Breast epithelium (tissue), 3 donors: ENCODE measurements at regions not wholly inside any gene's neighbourhood (a gene's known extent, or its start where the extent isn't known, plus 50 kb on each side); places are given as distances from the start of the nearest gene placed in this dataset.

ENCODE experiments used
- POLR2A ChIP-seq: fragments of 450-650 bp; IDR thresholded peaks from one replicate; pipeline ENCODE4 v1.6.1; 2016; ENCODE audit warnings: antibody characterized with exemption, mild to moderate bottlenecking, moderate library complexity
- POLR2AphosphoS5 ChIP-seq, 3 donors: sonication (generic); formaldehyde crosslinking; IDR thresholded peaks; one replicate each; pipeline ENCODE4 v1.6.1; 2017; ENCODE audit warnings: antibody characterized with exemption in 3 of 3

DNA sequence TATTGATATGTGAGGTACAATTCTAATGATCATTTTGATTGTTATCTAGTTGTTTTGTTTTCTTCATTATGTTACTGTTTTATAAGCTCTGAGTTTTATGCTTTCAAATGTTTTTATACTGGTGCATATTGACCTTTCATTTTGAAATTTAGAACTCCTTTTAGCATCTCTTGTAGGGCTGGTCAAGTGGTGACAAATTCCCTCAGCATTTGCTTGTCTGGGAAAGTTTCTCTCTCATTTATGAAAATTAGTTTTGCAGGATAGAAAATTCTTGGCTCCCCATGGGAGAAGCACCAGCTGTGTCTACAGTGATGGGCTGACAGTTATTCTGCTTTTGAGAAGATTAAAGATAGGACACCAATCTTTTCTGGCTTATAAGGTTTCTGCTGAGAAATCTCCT is 105.3 kb upstream of the SPRY1 start:
- TF ChIP-seq POLR2AphosphoS5 (IDR thresholded peaks at IDR 0.05) (no peak), POLR2A (no peak)
